ENCODE measurements at regions not wholly inside any gene's neighbourhood (a gene's known extent, or its start where the extent isn't known, plus 50 kb on each side); places are given as distances from the start of the nearest gene placed in this dataset.
"Not testable (repeated sequence)": the region's sequence is repeated elsewhere in the genome, so short reads cannot be mapped to it uniquely, and the experiment has no call there.

- no peak for TF ChIP-seq POLR2A (IDR thresholded peaks at IDR 0.05; ENCODE audit: low read depth, low read length)
- FAIRE-seq: no peak
Observed at GRCh38 chr7:68041554-68041953, 1044.9 kb downstream of the TYW1 start.

GRCh38 chr7:68043546-68043945, 1046.9 kb downstream of the TYW1 start:
- DNase-seq (ENCODE audit: insufficient read length, low spot score) (no peak), FAIRE-seq (no peak)
- TF ChIP-seq POLR2A (IDR thresholded peaks at IDR 0.05; ENCODE audit: low read depth, low read length): no peak

More at GRCh38 chr7:68041554-68041953, 1044.9 kb downstream of the TYW1 start:
- DNase-seq (ENCODE audit: insufficient read length, low spot score): no peak

GRCh38 chr7:68050627-68051026, 1054.0 kb downstream of the TYW1 start:
- TF ChIP-seq POLR2A (IDR thresholded peaks at IDR 0.05; ENCODE audit: low read depth, low read length): no peak
- no peak for DNase-seq (ENCODE audit: insufficient read length, low spot score)
- no peak for FAIRE-seq

- no peak for TF ChIP-seq POLR2A (IDR thresholded peaks at IDR 0.05; ENCODE audit: low read depth, low read length)
- no peak for DNase-seq (ENCODE audit: insufficient read length, low spot score)
- FAIRE-seq: no peak
Observed at GRCh38 chr7:68058014-68058413, 1061.4 kb downstream of the TYW1 start.

GRCh38 chr7:68063171-68063570, 1066.5 kb downstream of the TYW1 start:
- TF ChIP-seq POLR2A (IDR thresholded peaks at IDR 0.05; ENCODE audit: low read depth, low read length): no peak
- no peak for FAIRE-seq
- DNase-seq (ENCODE audit: insufficient read length, low spot score): no peak

- DNase-seq (ENCODE audit: insufficient read length, low spot score): no peak
- FAIRE-seq: no peak
- no peak for TF ChIP-seq POLR2A (IDR thresholded peaks at IDR 0.05; ENCODE audit: low read depth, low read length)
Observed at GRCh38 chr7:68065581-68065980, 1068.9 kb downstream of the TYW1 start.

GRCh38 chr7:68067845-68068244, 1071.2 kb downstream of the TYW1 start:
- TF ChIP-seq POLR2A (IDR thresholded peaks at IDR 0.05; ENCODE audit: low read depth, low read length): no peak
- no peak for DNase-seq (ENCODE audit: insufficient read length, low spot score)
- no peak for FAIRE-seq

- FAIRE-seq: no peak
Observed at GRCh38 chr7:68070992-68071391, 1074.4 kb downstream of the TYW1 start.

GRCh38 chr7:68073701-68074100, 1077.1 kb downstream of the TYW1 start:
- DNase-seq (ENCODE audit: insufficient read length, low spot score): peak; percentile 19
- no peak for FAIRE-seq
- TF ChIP-seq POLR2A (IDR thresholded peaks at IDR 0.05; ENCODE audit: low read depth, low read length): no peak

More at GRCh38 chr7:68070992-68071391, 1074.4 kb downstream of the TYW1 start:
- TF ChIP-seq POLR2A (IDR thresholded peaks at IDR 0.05; ENCODE audit: low read depth, low read length): no peak
- no peak for DNase-seq (ENCODE audit: insufficient read length, low spot score)

GRCh38 chr7:68074242-68074641, 1077.6 kb downstream of the TYW1 start:
- no peak for FAIRE-seq
- peak; percentile 47 for DNase-seq (ENCODE audit: insufficient read length, low spot score)
- TF ChIP-seq POLR2A (IDR thresholded peaks at IDR 0.05; ENCODE audit: low read depth, low read length): no peak

GRCh38 chr7:68078157-68078710, 1081.6 kb downstream of the TYW1 start:
- TF ChIP-seq POLR2A (IDR thresholded peaks at IDR 0.05; ENCODE audit: low read depth, low read length): no peak
- no peak for DNase-seq (ENCODE audit: insufficient read length, low spot score)
- FAIRE-seq: no peak

- not testable (repeated sequence) for DNase-seq (ENCODE audit: insufficient read length, low spot score); FAIRE-seq
Observed at GRCh38 chr7:68082066-68082960, 1085.7 kb downstream of the TYW1 start.

GRCh38 chr7:68082961-68083657, 1086.5 kb downstream of the TYW1 start:
- DNase-seq (ENCODE audit: insufficient read length, low spot score); FAIRE-seq: not testable (repeated sequence)

- FAIRE-seq: no peak
- TF ChIP-seq POLR2A (IDR thresholded peaks at IDR 0.05; ENCODE audit: low read depth, low read length): no peak
- no peak for DNase-seq (ENCODE audit: insufficient read length, low spot score)
Observed at GRCh38 chr7:68087401-68087800, 1090.8 kb downstream of the TYW1 start.

Measured in H54 (cell line).